SU-DHL-6 (cell line): ENCODE measurements at regions not wholly inside any gene's neighbourhood (a gene's known extent, or its start where the extent isn't known, plus 50 kb on each side); places are given as distances from the start of the nearest gene placed in this dataset.

Source experiments
- CTCF ChIP-seq: fragments of 200-600 bp; sonication (generic); IDR thresholded peaks from one replicate; pipeline ENCODE4 v1.5.1; 2017; ENCODE audit warnings: antibody characterized with exemption, mild to moderate bottlenecking, low read length, moderate library complexity; ENCODE audit not compliant: insufficient read depth, poor library complexity, severe bottlenecking
- EZH2phosphoT487 ChIP-seq: fragments of 200-600 bp; sonication (generic), shearing (Covaris generic); conservative IDR thresholded peaks from 2 replicates; pipeline ENCODE4 v1.6.1; 2018; ENCODE audit warnings: mild to moderate bottlenecking, antibody characterized with exemption, low read length, moderate library complexity, mixed read lengths

- TF ChIP-seq CTCF (no peak), EZH2phosphoT487 (no peak)
Measured at GRCh38 chr2:225164401-225165050, 122.3 kb upstream of the DOCK10 start.
